Stomach (tissue), 8 donors: ENCODE measurements at regions not wholly inside any gene's neighbourhood (a gene's known extent, or its start where the extent isn't known, plus 50 kb on each side); places are given as distances from the start of the nearest gene placed in this dataset.

Source experiments
- DNase-seq, 2 donors: peaks; one replicate each; pipeline versions ENCODE4 v3.0.0 to v3.0.0-alpha.2; 2013 to 2019
- H3K27ac ChIP-seq, 5 donors: fragments of 200-600 bp in 4 of 5; sonication (generic) in 4 of 5; one replicate each; pipeline ENCODE4 v1.5.1; 2013 to 2019; ENCODE audit warnings: mild to moderate bottlenecking in 1 of 5, moderate library complexity in 1 of 5
- H3K27me3 ChIP-seq, 3 donors: fragments of 200-600 bp; sonication (generic); one replicate each; pipeline ENCODE4 v1.5.1; 2017 to 2019; ENCODE audit warnings: mixed run types in 1 of 3
- H3K36me3 ChIP-seq, 4 donors: fragments of 200-600 bp; sonication (generic); 1 replicate in 3 of 4; 2 replicates in 1 of 4; pipeline ENCODE4 v1.5.1; 2016 to 2019
- H3K4me1 ChIP-seq, 4 donors: fragments of 200-600 bp; sonication (generic); one replicate each; pipeline ENCODE4 v1.5.1; 2016 to 2019
- H3K4me3 ChIP-seq, 4 donors: fragments of 200-600 bp; sonication (generic) in 3 of 4; one replicate each; pipeline ENCODE4 v1.5.1; 2016 to 2019; ENCODE audit warnings: mild to moderate bottlenecking in 1 of 4
- H3K9me3 ChIP-seq, 4 donors: fragments of 200-600 bp; sonication (generic); one replicate each; pipeline ENCODE4 v1.5.1; 2016 to 2019
- CTCF ChIP-seq, 7 experiments: fragments of 450-650 bp in 4 of 7; fragments of 200-600 bp in 3 of 7; sonication (generic) in 3 of 7; IDR thresholded peaks; one replicate each; pipeline ENCODE4 v1.5.1; 2016 to 2019; ENCODE audit warnings: antibody characterized with exemption in 7 of 7, control low read depth in 2 of 7, mild to moderate bottlenecking in 1 of 7
- EP300 ChIP-seq: sonication (generic); formaldehyde crosslinking; IDR thresholded peaks from one replicate; pipeline ENCODE4 v1.6.1; 2017; ENCODE audit warnings: antibody characterized with exemption
- POLR2A ChIP-seq, 4 donors: fragments of 450-650 bp; IDR thresholded peaks; one replicate each; pipeline ENCODE4 v1.6.1; 2016; ENCODE audit warnings: antibody characterized with exemption in 4 of 4, control low read depth in 2 of 4, mild to moderate bottlenecking in 1 of 4, moderate library complexity in 1 of 4
- POLR2AphosphoS5 ChIP-seq, 3 donors: sonication (generic); formaldehyde crosslinking; IDR thresholded peaks; one replicate each; pipeline ENCODE4 v1.6.1; 2016; ENCODE audit warnings: antibody characterized with exemption in 3 of 3
- WGBS, 5 donors: extraction: QIAGEN DNeasy Blood & Tissue Kit in 3 of 5; methylation state at CpG; one replicate each; pipeline versions ENCODE4 v1.1.5 to v1.1.7; 2013 to 2018; 5-methylcytosine and 5-hydroxymethylcytosine counted together
- intact Hi-C: fragments of 100-400 bp; cut with DNase I; formaldehyde crosslinking; loops from one replicate; pipeline ENCODE4 v1.15.1; 2023; ENCODE audit warnings: low total_unique reads
- donor health status: healthy with polysubstance abuse.
- donor health status: Bipolar disorder and iron deficiency.
- donor health status: healthy.

GRCh38 chr2:4862031-4862430, 830.2 kb upstream of the SOX11 start:
- peaks cover 0 to 6% (median 0%) of the 10 kb centered on the region in 4 donors for H3K9me3 ChIP-seq
- no peak overlapping the region for H3K27ac ChIP-seq
- H3K36me3 ChIP-seq: no peaks in the 10 kb centered on the region
- WGBS, 5 donors: 66 to 77% (median 72%) methylated on average over 3 of the region's 3 CpGs
- no peaks in the 10 kb centered on the region for H3K4me1 ChIP-seq
- no peaks in the 10 kb centered on the region for H3K27me3 ChIP-seq
- no peak for TF ChIP-seq CTCF (IDR thresholded peaks at IDR 0.05)
- no peak for TF ChIP-seq POLR2A (IDR thresholded peaks at IDR 0.05)
- no peak for TF ChIP-seq POLR2AphosphoS5 (IDR thresholded peaks at IDR 0.05)
- intact Hi-C loops: no loop called here
- DNase-seq: no peak
- H3K4me3 ChIP-seq: no peak overlapping the region

- Histone ChIP-seq H3K27ac (no peak overlapping the region), H3K4me1 (no peaks in the 10 kb centered on the region), H3K4me3 (no peak overlapping the region), H3K9me3 (peaks cover 0 to 6% (median 0%) of the 10 kb centered on the region in 4 donors), H3K27me3 (no peaks in the 10 kb centered on the region), H3K36me3 (no peaks in the 10 kb centered on the region)
- TF ChIP-seq CTCF (IDR thresholded peaks at IDR 0.05): no peak
- no peak for TF ChIP-seq EP300
- TF ChIP-seq POLR2AphosphoS5 (IDR thresholded peaks at IDR 0.05): no peak
- TF ChIP-seq POLR2A (IDR thresholded peaks at IDR 0.05): no peak
- WGBS, 5 donors: 89 to 94% (median 91%) methylated on average over 4 of the region's 4 CpGs
- no peak for DNase-seq
- intact Hi-C loops: no loop called here
These were observed 826.0 kb upstream of the SOX11 start for GRCh38 chr2:4866198-4866597.

- no peak overlapping the region for H3K4me3 ChIP-seq
- peaks cover 0 to 4% (median 0%) of the 10 kb centered on the region in 4 donors for H3K9me3 ChIP-seq
- H3K36me3 ChIP-seq: no peaks in the 10 kb centered on the region
- H3K4me1 ChIP-seq: no peaks in the 10 kb centered on the region
- intact Hi-C loops: no loop called here
- DNase-seq: no peak
- WGBS, 5 donors: 56 to 75% (median 68%) methylated on average over 1 of the region's 1 CpG
- H3K27ac ChIP-seq: no peak overlapping the region
- H3K27me3 ChIP-seq: no peaks in the 10 kb centered on the region
- no peak for TF ChIP-seq POLR2A (IDR thresholded peaks at IDR 0.05)
- TF ChIP-seq POLR2AphosphoS5 (IDR thresholded peaks at IDR 0.05): no peak
- TF ChIP-seq EP300: no peak
- no peak for TF ChIP-seq CTCF (IDR thresholded peaks at IDR 0.05)
These were observed 823.7 kb upstream of the SOX11 start for GRCh38 chr2:4868466-4868865.

GRCh38 chr2:4869154-4869553, 823.0 kb upstream of the SOX11 start:
- Histone ChIP-seq H3K9me3 (peaks cover 0 to 10% (median 0%) of the 10 kb centered on the region in 4 donors), H3K27me3 (no peaks in the 10 kb centered on the region), H3K27ac (no peak overlapping the region), H3K4me3 (no peak overlapping the region), H3K4me1 (no peaks in the 10 kb centered on the region), H3K36me3 (no peaks in the 10 kb centered on the region)
- intact Hi-C loops: no loop called here
- no peak for TF ChIP-seq POLR2A (IDR thresholded peaks at IDR 0.05)
- no peak for TF ChIP-seq CTCF (IDR thresholded peaks at IDR 0.05)
- no peak for TF ChIP-seq EP300
- no peak for TF ChIP-seq POLR2AphosphoS5 (IDR thresholded peaks at IDR 0.05)
- WGBS, 5 donors: 71 to 84% (median 78%) methylated on average over 8 of the region's 8 CpGs
- no peak for DNase-seq
